NCI-H146 treated with DMSO at 0.1 percent for 48 hours (cell line): ENCODE measurements at regions not wholly inside any gene's neighbourhood (a gene's known extent, or its start where the extent isn't known, plus 50 kb on each side); places are given as distances from the start of the nearest gene placed in this dataset.

Source experiments
- DNase-seq: peaks from one replicate; lab custom pipeline; 2025; ENCODE audit not compliant: unreplicated experiment; lab: John Stamatoyannopoulos, UW

DNA sequence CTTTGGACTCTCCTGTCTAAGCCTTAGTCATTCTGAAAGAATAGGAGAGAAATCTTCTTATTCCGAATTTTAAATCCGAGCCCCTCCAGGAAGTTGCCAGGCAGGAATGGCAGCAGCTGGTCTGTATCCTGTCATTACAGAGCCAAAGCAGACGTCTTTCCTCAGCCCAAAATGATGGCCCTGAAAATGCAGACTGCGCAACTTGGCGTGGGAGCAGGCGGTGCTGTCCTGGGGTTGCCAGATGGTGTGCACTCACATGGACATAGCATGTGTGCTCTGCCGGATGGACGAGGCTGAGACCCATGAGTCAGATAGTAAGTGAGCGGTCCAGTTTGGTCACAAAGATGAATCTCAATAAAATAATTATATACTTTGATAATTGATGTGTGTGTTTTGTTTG is 410.4 kb downstream of the KCTD16 start:
- DNase-seq = no peak

DNA sequence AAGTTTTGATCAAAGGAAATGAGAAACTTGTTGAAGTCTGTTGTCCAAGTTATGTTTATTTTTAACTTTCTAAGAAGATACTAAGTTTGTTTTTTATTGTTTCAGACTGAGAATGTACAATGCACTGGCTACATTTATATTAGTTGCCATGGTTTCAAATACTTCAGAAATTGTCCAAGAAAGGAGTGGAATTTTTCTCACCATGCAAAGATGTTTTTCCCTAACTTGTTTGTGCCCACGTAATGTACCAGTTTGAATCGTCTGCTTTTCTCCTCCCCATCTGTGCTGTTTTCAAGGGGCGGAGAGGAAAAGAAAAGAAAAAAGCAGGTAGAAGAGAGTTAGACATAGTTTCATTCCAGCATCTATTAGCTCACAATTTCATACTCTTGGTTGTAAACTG is 407.0 kb downstream of the KCTD16 start:
- DNase-seq = no peak

DNA sequence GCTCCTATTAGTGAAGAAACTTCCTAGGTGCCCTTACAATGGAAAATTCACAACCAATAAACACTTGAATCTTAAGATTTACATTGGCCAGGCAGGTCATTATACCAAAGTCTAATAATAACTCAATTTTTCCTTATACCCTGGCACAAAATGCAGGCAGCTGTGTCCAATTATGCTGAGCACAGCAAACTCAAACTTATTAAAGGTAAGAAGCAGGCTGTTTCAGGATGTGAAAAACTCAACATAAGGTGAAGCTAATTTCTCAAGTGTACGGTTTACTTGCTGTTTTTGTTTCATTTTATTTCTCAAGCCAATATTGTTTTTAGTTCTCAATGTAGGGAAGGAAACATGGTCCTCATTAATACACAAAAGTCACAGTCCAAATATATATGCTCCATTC is 405.1 kb downstream of the KCTD16 start:
- DNase-seq = no peak

DNA sequence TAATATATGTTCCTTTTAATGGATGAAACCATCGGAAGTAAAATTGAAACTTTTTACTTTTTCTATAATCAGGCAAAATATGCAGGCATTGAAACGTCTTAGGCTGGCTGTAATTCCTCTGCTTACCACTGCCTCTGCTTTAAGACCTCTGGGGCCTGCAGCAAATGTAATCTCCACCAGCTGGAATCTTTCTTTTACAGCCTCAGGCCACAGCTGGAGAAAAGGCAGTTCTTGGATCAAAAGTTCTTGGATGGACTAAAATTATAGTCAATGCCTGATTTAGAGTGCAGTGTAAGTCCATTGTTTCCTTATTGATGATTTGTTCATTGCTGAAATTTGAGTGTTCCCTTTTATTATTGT is 396.7 kb downstream of the KCTD16 start:
- DNase-seq = no peak

DNA sequence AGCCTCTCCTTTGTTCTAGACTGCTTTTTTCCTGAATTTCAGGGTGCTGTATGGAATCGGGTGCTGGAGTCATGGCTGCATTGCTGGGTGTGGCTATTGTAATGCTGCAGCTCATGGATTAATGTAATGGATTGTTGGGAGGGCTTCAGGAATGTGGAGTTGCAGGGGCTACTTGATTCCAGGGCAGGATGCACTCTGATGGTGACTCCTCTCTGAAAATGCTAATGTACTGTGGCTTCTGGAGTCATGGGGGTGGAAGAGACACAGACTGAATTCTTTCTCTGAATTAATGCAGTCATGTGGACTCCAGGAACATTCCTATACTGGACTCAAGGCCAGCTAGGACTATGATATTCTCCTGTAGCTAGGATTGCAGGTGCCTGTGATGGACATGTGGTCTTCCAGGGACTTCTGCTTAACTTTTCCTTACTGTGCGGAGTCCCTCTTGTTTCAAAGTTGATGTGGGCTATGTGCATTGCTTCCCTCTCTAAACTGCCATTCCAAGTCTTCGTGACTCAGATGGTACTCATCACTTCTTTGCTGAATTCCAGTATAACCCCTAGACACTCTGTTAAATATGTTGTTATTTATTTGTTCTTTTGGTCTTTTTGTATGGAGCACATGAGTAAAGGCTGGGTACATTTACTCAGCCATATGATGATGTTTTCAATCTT is 396.2 kb downstream of the KCTD16 start:
- no peak for DNase-seq

DNA sequence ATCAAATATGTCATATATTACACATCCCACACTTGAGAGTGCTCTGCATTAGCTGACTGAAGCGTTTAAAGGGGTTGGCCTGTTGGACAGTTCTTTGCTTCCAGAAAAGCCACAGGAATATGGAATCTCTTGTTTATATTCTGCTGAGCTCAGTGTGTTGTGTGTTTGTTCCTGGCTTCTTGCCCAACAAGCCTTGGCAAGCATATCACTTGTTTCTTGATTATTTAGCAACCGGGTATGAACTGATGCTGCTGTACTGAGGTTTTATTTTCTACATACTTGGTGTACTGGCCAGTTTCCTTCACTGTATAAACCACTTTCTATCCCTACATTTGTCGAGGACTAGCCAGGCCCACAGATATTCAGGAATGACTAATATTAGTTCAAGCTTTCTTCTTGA is 378.9 kb downstream of the KCTD16 start:
- DNase-seq = no peak

DNA sequence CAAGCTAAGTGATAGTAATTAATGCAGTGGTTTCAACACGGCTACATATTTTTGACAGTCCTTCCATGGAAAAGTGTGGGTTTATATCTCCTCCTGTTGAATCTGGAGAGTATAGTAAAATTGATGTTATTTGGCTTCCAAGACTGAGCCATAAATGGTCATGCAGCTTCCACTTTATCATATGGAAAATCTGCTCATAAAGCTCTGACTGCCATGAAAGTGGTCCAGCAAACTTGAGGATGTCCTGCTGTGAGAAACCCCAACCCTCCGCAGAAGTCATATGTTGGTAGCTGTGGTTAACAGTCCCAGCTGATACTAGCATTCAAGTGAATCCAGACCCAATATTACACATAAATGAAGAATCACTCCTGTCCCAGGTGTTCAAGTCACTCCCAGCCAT is 378.3 kb downstream of the KCTD16 start:
- DNase-seq = no peak

DNA sequence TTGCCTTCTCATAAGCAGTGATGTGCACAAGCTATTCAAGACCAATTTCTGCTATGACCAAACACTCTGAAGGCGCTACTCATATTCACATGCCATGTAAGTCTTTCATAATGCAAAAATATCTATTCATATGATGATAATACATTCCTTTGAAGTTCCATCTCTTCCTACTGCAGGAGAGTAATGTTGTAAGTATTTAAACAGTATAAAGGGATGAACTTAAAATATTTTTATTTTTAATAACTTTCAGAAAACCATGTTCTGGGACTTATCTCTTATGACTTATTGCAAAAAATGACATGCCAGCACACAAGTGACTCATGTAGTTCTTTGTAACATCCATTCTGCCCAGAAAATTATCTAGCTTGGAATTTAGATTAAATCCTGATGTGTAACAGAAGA is 376.4 kb downstream of the KCTD16 start:
- DNase-seq = no peak

DNA sequence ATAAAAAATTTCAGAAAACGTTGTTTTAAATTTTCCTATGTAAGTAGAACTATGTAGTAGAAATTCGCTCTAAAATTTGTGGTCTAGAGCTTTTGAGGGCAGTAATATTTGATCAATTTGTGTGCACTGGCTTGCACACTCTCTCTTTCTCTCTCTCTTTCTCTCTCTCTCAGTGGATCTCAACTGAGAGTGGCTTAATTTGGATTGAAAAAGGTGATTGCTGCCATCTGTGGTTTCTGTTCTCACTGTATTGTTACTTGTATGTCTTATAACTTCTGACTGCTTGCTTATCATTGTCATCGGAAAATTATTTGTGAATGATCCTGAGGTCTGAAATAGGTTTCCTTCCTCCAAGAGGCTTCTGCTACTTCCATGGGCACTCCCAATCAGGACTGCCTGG is 368.2 kb downstream of the KCTD16 start:
- DNase-seq = no peak
